WTC11 (cell line): ENCODE measurements at regions not wholly inside any gene's neighbourhood (a gene's known extent, or its start where the extent isn't known, plus 50 kb on each side); places are given as distances from the start of the nearest gene placed in this dataset.

Experiments used
- ATF1 ChIP-seq: sonication (generic); formaldehyde crosslinking; IDR thresholded peaks from 2 replicates; pipeline ENCODE4 v1.8.1; 2023; ENCODE audit warnings: mild to moderate bottlenecking, moderate library complexity, missing genetic modification reagents
- CBFB ChIP-seq: sonication (generic); formaldehyde crosslinking; IDR thresholded peaks from 2 replicates; pipeline ENCODE4 v1.8.1; 2022; ENCODE audit warnings: mild to moderate bottlenecking, low read depth, missing genetic modification reagents
- GRHL2 ChIP-seq: fragments of 250-450 bp; sonication (Bioruptor Pico); IDR thresholded peaks from 2 replicates; pipeline ENCODE4 v1.8.0; 2022; ENCODE audit warnings: mild to moderate bottlenecking, moderate library complexity; ENCODE audit not compliant: insufficient replicate concordance, severe bottlenecking
- IRF2 ChIP-seq: sonication (generic); formaldehyde crosslinking; IDR thresholded peaks from 2 replicates; pipeline ENCODE4 v1.8.0; 2022; ENCODE audit warnings: low read depth, missing genetic modification reagents, borderline replicate concordance
- NR2C2 ChIP-seq: sonication (generic); formaldehyde crosslinking; IDR thresholded peaks from 2 replicates; pipeline ENCODE4 v1.8.0; 2022; ENCODE audit warnings: mild to moderate bottlenecking, missing genetic modification reagents
- RORB ChIP-seq: fragments of 250-450 bp; sonication (Bioruptor Pico); IDR thresholded peaks from 2 replicates; pipeline ENCODE4 v1.9.0; 2021; ENCODE audit warnings: mild to moderate bottlenecking
- SOX15 ChIP-seq: fragments of 250-450 bp; sonication (Bioruptor Pico); IDR thresholded peaks from 2 replicates; pipeline ENCODE4 v1.9.0; 2021; ENCODE audit warnings: mild to moderate bottlenecking
- SP1 ChIP-seq: sonication (generic); formaldehyde crosslinking; conservative IDR thresholded peaks from 2 replicates; pipeline ENCODE4 v1.8.1; 2022; ENCODE audit warnings: missing genetic modification reagents
- ZNF317 ChIP-seq: sonication (generic); formaldehyde crosslinking; IDR thresholded peaks from 2 replicates; pipeline ENCODE4 v1.8.1; 2023; ENCODE audit warnings: low read depth, mild to moderate bottlenecking, moderate library complexity, missing genetic modification reagents, borderline replicate concordance
- TF ChIP-seq, protein P1 (sequence below): fragments of 200-600 bp; IDR thresholded peaks from 2 replicates; pipeline ENCODE4 v1.8.0; 2022; ENCODE audit warnings: antibody characterized with exemption
- TF ChIP-seq, protein P2 (sequence below): fragments of 250-450 bp; sonication (Bioruptor Pico); IDR thresholded peaks from 2 replicates; pipeline ENCODE4 v1.9.0; 2021; ENCODE audit warnings: mild to moderate bottlenecking
- TF ChIP-seq, protein P3 (sequence below): sonication (generic); formaldehyde crosslinking; IDR thresholded peaks from 2 replicates; pipeline ENCODE4 v1.8.1; 2022; ENCODE audit warnings: low read depth, missing genetic modification reagents, borderline replicate concordance

DNA sequence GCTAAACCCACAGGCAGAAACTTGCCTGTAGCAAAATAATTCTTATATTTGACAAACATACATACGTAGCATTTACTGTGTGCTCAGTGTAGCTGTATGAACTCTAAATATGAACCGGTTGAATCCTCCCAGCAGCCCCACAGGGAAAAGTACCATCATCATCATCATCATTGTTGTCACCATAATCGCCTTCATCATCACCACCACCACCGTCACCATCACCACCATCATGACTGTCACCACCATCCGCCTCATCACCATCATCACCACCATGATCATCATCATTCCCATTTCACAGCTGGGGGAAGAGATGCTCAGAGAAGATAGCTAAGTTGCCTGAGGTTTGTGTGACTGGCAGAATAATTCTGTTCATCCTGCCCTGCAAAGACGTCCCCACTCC is 81.7 kb downstream of the IRF8 start:
- TF ChIP-seq RORB (CRISPR knock-in tag) (no peak), NR2C2 (CRISPR knock-in tag) (no peak), SOX15 (CRISPR knock-in tag) (no peak), CBFB (CRISPR knock-in tag) (no peak), ZNF317 (CRISPR knock-in tag) (no peak), SP1 (CRISPR knock-in tag) (no peak), ATF1 (CRISPR knock-in tag) (no peak), GRHL2 (CRISPR knock-in tag) (no peak), IRF2 (CRISPR knock-in tag) (no peak)
- TF ChIP-seq, protein P1, sequence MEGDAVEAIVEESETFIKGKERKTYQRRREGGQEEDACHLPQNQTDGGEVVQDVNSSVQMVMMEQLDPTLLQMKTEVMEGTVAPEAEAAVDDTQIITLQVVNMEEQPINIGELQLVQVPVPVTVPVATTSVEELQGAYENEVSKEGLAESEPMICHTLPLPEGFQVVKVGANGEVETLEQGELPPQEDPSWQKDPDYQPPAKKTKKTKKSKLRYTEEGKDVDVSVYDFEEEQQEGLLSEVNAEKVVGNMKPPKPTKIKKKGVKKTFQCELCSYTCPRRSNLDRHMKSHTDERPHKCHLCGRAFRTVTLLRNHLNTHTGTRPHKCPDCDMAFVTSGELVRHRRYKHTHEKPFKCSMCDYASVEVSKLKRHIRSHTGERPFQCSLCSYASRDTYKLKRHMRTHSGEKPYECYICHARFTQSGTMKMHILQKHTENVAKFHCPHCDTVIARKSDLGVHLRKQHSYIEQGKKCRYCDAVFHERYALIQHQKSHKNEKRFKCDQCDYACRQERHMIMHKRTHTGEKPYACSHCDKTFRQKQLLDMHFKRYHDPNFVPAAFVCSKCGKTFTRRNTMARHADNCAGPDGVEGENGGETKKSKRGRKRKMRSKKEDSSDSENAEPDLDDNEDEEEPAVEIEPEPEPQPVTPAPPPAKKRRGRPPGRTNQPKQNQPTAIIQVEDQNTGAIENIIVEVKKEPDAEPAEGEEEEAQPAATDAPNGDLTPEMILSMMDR, result no peak
- TF ChIP-seq, protein P2, sequence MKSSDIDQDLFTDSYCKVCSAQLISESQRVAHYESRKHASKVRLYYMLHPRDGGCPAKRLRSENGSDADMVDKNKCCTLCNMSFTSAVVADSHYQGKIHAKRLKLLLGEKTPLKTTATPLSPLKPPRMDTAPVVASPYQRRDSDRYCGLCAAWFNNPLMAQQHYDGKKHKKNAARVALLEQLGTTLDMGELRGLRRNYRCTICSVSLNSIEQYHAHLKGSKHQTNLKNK (CRISPR knock-in tag), result no peak
- TF ChIP-seq, protein P3, sequence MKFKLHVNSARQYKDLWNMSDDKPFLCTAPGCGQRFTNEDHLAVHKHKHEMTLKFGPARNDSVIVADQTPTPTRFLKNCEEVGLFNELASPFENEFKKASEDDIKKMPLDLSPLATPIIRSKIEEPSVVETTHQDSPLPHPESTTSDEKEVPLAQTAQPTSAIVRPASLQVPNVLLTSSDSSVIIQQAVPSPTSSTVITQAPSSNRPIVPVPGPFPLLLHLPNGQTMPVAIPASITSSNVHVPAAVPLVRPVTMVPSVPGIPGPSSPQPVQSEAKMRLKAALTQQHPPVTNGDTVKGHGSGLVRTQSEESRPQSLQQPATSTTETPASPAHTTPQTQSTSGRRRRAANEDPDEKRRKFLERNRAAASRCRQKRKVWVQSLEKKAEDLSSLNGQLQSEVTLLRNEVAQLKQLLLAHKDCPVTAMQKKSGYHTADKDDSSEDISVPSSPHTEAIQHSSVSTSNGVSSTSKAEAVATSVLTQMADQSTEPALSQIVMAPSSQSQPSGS (CRISPR knock-in tag), result no peak
